CD14-positive monocyte (primary cell): ENCODE measurements at regions not wholly inside any gene's neighbourhood (a gene's known extent, or its start where the extent isn't known, plus 50 kb on each side); places are given as distances from the start of the nearest gene placed in this dataset.
A peak's percentile ranks its signal among the peaks of the same experiment; 100 is the strongest.

Experiments
- DNase-seq, 3 donors: peaks; one replicate each; pipeline ENCODE4 v3.0.0-alpha.2; 2011 to 2022
- H2AFZ ChIP-seq: 2 replicates; pipeline ENCODE4 v1.6.0; 2012; ENCODE audit warnings: mild to moderate bottlenecking, low read depth, low read length, inconsistent platforms; ENCODE audit not compliant: insufficient read depth, poor library complexity, severe bottlenecking
- H3K27ac ChIP-seq, 2 donors: 1 replicate in 1 of 2; 2 replicates in 1 of 2; pipeline ENCODE4 v1.5.1; 2012 to 2013; ENCODE audit warnings: low read length in 2 of 2, control low read depth in 1 of 2, inconsistent platforms in 1 of 2, low read depth in 1 of 2, mild to moderate bottlenecking in 1 of 2
- H3K27me3 ChIP-seq, 2 donors: one replicate each; pipeline versions ENCODE4 v1.6.0 to v1.6.1; 2011 to 2013; ENCODE audit warnings: low read length in 2 of 2; ENCODE audit not compliant: control insufficient read depth in 2 of 2, insufficient read depth in 2 of 2
- H3K36me3 ChIP-seq, 2 donors: replicated peaks in 1 of 2; 1 replicate in 1 of 2; 2 replicates in 1 of 2; pipeline versions ENCODE4 v1.5.1 to v1.6.1; 2012 to 2013; ENCODE audit warnings: low read length in 2 of 2, control low read depth in 1 of 2, inconsistent platforms in 1 of 2, mild to moderate bottlenecking in 1 of 2; ENCODE audit not compliant: insufficient read depth in 2 of 2, control insufficient read depth in 1 of 2
- H3K4me1 ChIP-seq, 2 donors: 1 replicate in 1 of 2; 2 replicates in 1 of 2; pipeline versions ENCODE4 v1.5.1 to v1.6.1; 2012 to 2013; ENCODE audit warnings: low read length in 2 of 2, control low read depth in 1 of 2, inconsistent platforms in 1 of 2, mild to moderate bottlenecking in 1 of 2, moderate library complexity in 1 of 2; ENCODE audit not compliant: insufficient read depth in 2 of 2, control insufficient read depth in 1 of 2
- H3K4me2 ChIP-seq: replicated peaks from 2 replicates; pipeline ENCODE3; 2012; ENCODE audit warnings: low read length, moderate library complexity, mild to moderate bottlenecking; ENCODE audit not compliant: poor library complexity, severe bottlenecking; ENCODE audit errors: extremely low read depth
- H3K4me3 ChIP-seq, 3 experiments: fragments of 200-600 bp in 1 of 3; sonication (generic) in 1 of 3; replicated peaks in 1 of 3; 1 replicate in 2 of 3; 2 replicates in 1 of 3; pipeline ENCODE4 v1.5.1; 2011 to 2013; ENCODE audit warnings: low read length in 3 of 3, mild to moderate bottlenecking in 3 of 3, control low read depth in 2 of 3, low read depth in 2 of 3, inconsistent platforms in 1 of 3, moderate library complexity in 1 of 3
- H3K79me2 ChIP-seq: 2 replicates; pipeline ENCODE4 v1.6.0; 2012; ENCODE audit warnings: mild to moderate bottlenecking, control low read depth, inconsistent platforms, low read length, moderate library complexity; ENCODE audit not compliant: insufficient read depth
- H3K9ac ChIP-seq: 2 replicates; pipeline ENCODE4 v1.6.0; 2017; ENCODE audit warnings: low read length, mild to moderate bottlenecking; ENCODE audit not compliant: insufficient read depth, poor library complexity, severe bottlenecking
- H3K9me3 ChIP-seq, 2 donors: replicated peaks in 1 of 2; 1 replicate in 1 of 2; 2 replicates in 1 of 2; pipeline versions ENCODE4 v1.5.1 to v1.6.1; 2012 to 2013; ENCODE audit warnings: low read length in 2 of 2, control low read depth in 1 of 2; ENCODE audit not compliant: control insufficient read depth in 1 of 2, insufficient read depth in 1 of 2
- H4K20me1 ChIP-seq: 2 replicates; pipeline ENCODE4 v1.6.0; 2012; ENCODE audit warnings: mild to moderate bottlenecking, low read length, control low read depth, moderate library complexity; ENCODE audit not compliant: insufficient read depth
- H3K27ac Mint-ChIP-seq, 7 donors: one replicate each; pipeline ENCODE4 v1.8.0; 2020; ENCODE audit warnings: mild to moderate bottlenecking in 7 of 7, mixed read lengths in 7 of 7, moderate library complexity in 6 of 7, inconsistent platforms in 2 of 7
- H3K27me3 Mint-ChIP-seq, 3 donors: one replicate each; pipeline ENCODE4 v1.8.0; 2021 to 2022; ENCODE audit warnings: low read depth in 3 of 3, mild to moderate bottlenecking in 3 of 3, mixed read lengths in 3 of 3, moderate library complexity in 3 of 3, inconsistent platforms in 1 of 3
- H3K36me3 Mint-ChIP-seq, 2 donors: one replicate each; pipeline ENCODE4 v1.8.0; 2020; ENCODE audit warnings: mixed read lengths in 2 of 2, inconsistent platforms in 1 of 2, mild to moderate bottlenecking in 1 of 2
- H3K4me1 Mint-ChIP-seq: one replicate; pipeline ENCODE4 v1.8.0; 2020; ENCODE audit warnings: mild to moderate bottlenecking, mixed read lengths
- H3K4me3 Mint-ChIP-seq, 2 donors: one replicate each; pipeline ENCODE4 v1.8.0; 2020; ENCODE audit warnings: mild to moderate bottlenecking in 2 of 2, mixed read lengths in 2 of 2, moderate library complexity in 1 of 2
- H3K9me3 Mint-ChIP-seq, 7 donors: one replicate each; pipeline ENCODE4 v1.8.0; 2020 to 2022; ENCODE audit warnings: mixed read lengths in 7 of 7, mild to moderate bottlenecking in 6 of 7, moderate library complexity in 6 of 7, inconsistent platforms in 2 of 7
- WGBS: methylation state at CpG from one replicate; pipeline ENCODE4 v1.1.5; 2013; ENCODE audit warnings: missing lambda C conversion rate; ENCODE audit not compliant: insufficient coverage; 5-methylcytosine and 5-hydroxymethylcytosine counted together
- intact Hi-C, 2 donors: fragments of 100-400 bp; cut with micrococcal nuclease; formaldehyde crosslinking; loops; one replicate each; pipeline versions ENCODE4 v1.15.0 to v1.15.1; 2023
- TF ChIP-seq, protein P1 (sequence below): fragments of 200-600 bp; IDR thresholded peaks from one replicate; pipeline ENCODE4 v1.8.0; 2022; ENCODE audit warnings: antibody characterized with exemption, mild to moderate bottlenecking

DNA sequence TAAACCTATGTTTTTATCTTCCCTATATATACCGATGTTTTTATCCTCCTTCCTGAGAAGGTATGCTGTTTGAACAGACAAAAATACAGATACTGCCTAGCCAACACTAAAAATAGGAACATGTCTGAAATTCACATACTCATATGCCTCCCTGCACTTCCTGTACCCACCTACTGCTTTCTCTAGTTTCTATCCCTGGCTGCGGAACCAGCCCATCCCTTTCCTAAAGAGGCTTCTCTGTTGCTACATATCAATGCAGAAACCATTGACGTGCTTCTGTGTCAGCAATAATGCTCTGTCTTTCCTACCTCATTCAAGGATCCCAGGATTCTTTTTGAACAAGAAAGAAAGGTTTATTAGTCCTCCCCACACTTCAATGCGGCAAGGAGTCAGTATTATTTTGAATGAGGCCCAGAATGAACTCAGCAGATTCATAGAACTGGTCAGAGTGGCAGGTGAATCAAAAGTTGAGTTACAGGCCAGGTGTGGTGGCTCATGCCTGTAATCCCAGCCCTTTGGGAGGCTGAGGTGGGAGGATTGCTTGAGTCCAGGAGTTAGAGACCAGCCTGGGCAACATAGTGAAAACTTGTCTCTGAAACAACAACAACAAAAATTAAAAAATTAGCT lies 67.8 kb upstream of the NAP1L1 start:
- Histone ChIP-seq H2AFZ (peak overlapping the region; percentile 19), H3K4me2 (peak overlapping the region; percentile 35), H3K9me3 (no peaks in the 10 kb centered on the region), H3K4me3 (peak overlapping the region in 1 of 3 experiments; percentile 39), H3K79me2 (no peaks in the 10 kb centered on the region), H4K20me1 (no peaks in the 10 kb centered on the region), H3K9ac (no peak overlapping the region), H3K36me3 (no peaks in the 10 kb centered on the region), H3K4me1 (peaks cover 53 to 60% of the 10 kb centered on the region in 2 donors), H3K27ac (peak overlapping the region; percentile 81 to 88), H3K27me3 (no peaks in the 10 kb centered on the region)
- TF ChIP-seq, protein P1, sequence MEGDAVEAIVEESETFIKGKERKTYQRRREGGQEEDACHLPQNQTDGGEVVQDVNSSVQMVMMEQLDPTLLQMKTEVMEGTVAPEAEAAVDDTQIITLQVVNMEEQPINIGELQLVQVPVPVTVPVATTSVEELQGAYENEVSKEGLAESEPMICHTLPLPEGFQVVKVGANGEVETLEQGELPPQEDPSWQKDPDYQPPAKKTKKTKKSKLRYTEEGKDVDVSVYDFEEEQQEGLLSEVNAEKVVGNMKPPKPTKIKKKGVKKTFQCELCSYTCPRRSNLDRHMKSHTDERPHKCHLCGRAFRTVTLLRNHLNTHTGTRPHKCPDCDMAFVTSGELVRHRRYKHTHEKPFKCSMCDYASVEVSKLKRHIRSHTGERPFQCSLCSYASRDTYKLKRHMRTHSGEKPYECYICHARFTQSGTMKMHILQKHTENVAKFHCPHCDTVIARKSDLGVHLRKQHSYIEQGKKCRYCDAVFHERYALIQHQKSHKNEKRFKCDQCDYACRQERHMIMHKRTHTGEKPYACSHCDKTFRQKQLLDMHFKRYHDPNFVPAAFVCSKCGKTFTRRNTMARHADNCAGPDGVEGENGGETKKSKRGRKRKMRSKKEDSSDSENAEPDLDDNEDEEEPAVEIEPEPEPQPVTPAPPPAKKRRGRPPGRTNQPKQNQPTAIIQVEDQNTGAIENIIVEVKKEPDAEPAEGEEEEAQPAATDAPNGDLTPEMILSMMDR, result no peak
- Mint-ChIP-seq H3K9me3 (peaks cover 0 to 3% (median 0%) of the 10 kb centered on the region in 7 donors), H3K4me3 (peak overlapping the region; percentile 21 to 64), H3K36me3 (no peaks in the 10 kb centered on the region), H3K27me3 (peaks cover 0 to 1% (median 0%) of the 10 kb centered on the region in 3 donors), H3K4me1 (peaks cover 46% of the 10 kb centered on the region), H3K27ac (peak overlapping the region; percentile 73 to 93 (median 89))
- WGBS, result 0% methylated on average over 3 of the region's 4 CpGs
- DNase-seq, result peak; percentile 51 to 78 (median 70)
- intact Hi-C loops, result loop anchor here in 1 of 2 donors (10.0 kb wide), 1 partner anchor 67 kb away; the partner anchor contains the start of gene NAP1L1

DNA sequence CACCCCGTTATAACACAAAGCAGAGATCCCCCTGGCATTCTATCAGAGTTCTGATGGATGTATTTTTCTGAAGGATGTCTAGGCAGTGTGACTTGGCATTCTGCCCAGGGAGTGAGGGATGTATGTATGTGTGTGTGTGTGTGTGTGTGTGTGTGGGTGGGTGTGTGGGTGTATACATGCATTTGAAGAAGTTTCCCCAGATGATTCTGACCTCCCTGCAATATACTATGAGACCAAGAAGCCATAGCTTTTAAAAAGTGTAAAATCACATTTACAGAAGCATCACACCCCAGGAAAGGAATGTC lies 59.7 kb upstream of the NAP1L1 start:
- no peak overlapping the region for H3K4me3 Mint-ChIP-seq

More for the DNA sequence above, 59.7 kb upstream of the NAP1L1 start:
- TF ChIP-seq, protein P1, result no peak
- H2AFZ ChIP-seq, result peak overlapping the region; percentile 30
- Mint-ChIP-seq H3K27me3 (peaks cover 0 to 3% (median 2%) of the 10 kb centered on the region in 3 donors), H3K4me1 (peaks cover 10% of the 10 kb centered on the region), H3K27ac (no peak overlapping the region), H3K36me3 (no peaks in the 10 kb centered on the region), H3K9me3 (peaks cover 0 to 2% (median 0%) of the 10 kb centered on the region in 7 donors)
- peaks cover 0 to 5% of the 10 kb centered on the region in 2 donors for H3K4me1 ChIP-seq
- peak in 1 of 3 donors; percentile 42 for DNase-seq
- H4K20me1 ChIP-seq, result no peaks in the 10 kb centered on the region
- no peak overlapping the region for H3K9ac ChIP-seq
- H3K9me3 ChIP-seq, result no peaks in the 10 kb centered on the region
- intact Hi-C loops, result no loop called here
- H3K27ac ChIP-seq, result no peak overlapping the region
- no CpG with 5 or more reads among the region's 1 CpG for WGBS
- no peaks in the 10 kb centered on the region for H3K36me3 ChIP-seq
- no peaks in the 10 kb centered on the region for H3K27me3 ChIP-seq
- no peak overlapping the region for H3K4me3 ChIP-seq
- no peaks in the 10 kb centered on the region for H3K79me2 ChIP-seq
- H3K4me2 ChIP-seq, result no peak overlapping the region
